Ectodermal cell (in vitro differentiated cells): ENCODE measurements at regions not wholly inside any gene's neighbourhood (a gene's known extent, or its start where the extent isn't known, plus 50 kb on each side); places are given as distances from the start of the nearest gene placed in this dataset.
"Not testable (repeated sequence)": the region's sequence is repeated elsewhere in the genome, so short reads cannot be mapped to it uniquely, and the experiment has no call there.

ENCODE experiments used
- H3K27ac ChIP-seq: 2 replicates; pipeline ENCODE4 v1.7.0; 2013; ENCODE audit warnings: mild to moderate bottlenecking, low read depth, low read length; ENCODE audit not compliant: insufficient read depth, poor library complexity, severe bottlenecking
- H3K27me3 ChIP-seq: 2 replicates; pipeline ENCODE4 v1.7.0; 2013; ENCODE audit warnings: mild to moderate bottlenecking, low read length; ENCODE audit not compliant: insufficient read depth, control insufficient read depth, poor library complexity, severe bottlenecking
- H3K36me3 ChIP-seq: one replicate; pipeline ENCODE4 v1.7.0; 2013; ENCODE audit warnings: low read length; ENCODE audit not compliant: control insufficient read depth, insufficient read depth
- H3K4me1 ChIP-seq: one replicate; pipeline ENCODE4 v1.7.0; 2013; ENCODE audit warnings: low read length; ENCODE audit not compliant: control insufficient read depth, insufficient read depth
- H3K4me3 ChIP-seq: 2 replicates; pipeline ENCODE4 v1.7.0; 2013; ENCODE audit warnings: low read depth, low read length, control low read depth; ENCODE audit not compliant: insufficient read depth
- H3K9me3 ChIP-seq: 2 replicates; pipeline ENCODE4 v1.7.0; 2013; ENCODE audit warnings: mild to moderate bottlenecking, low read length, moderate library complexity; ENCODE audit not compliant: control insufficient read depth
- WGBS, 2 experiments: methylation state at CpG; one replicate each; pipeline ENCODE4 v1.1.7; 2013; ENCODE audit warnings: missing lambda C conversion rate in 2 of 2; 5-methylcytosine and 5-hydroxymethylcytosine counted together

- H3K9me3 ChIP-seq, H3K27ac ChIP-seq, H3K4me3 ChIP-seq, H3K36me3 ChIP-seq, H3K27me3 ChIP-seq: not testable (repeated sequence)
- H3K4me1 ChIP-seq: peaks cover 16% of the 10 kb centered on the region
- 93 to 94% methylated on average over 28 of the region's 28 CpGs for WGBS, 2 experiments
These were observed 63.8 kb downstream of the PLXNA1 start for GRCh38 chr3:127046690-127047089.

GRCh38 chr3:127049393-127049792 lies 66.5 kb downstream of the PLXNA1 start:
- Histone ChIP-seq H3K27ac (no peak overlapping the region), H3K9me3 (no peaks in the 10 kb centered on the region), H3K4me1 (peaks cover 8% of the 10 kb centered on the region), H3K27me3 (no peaks in the 10 kb centered on the region), H3K36me3 (no peaks in the 10 kb centered on the region), H3K4me3 (no peak overlapping the region)
- WGBS, 2 experiments: 84 to 85% methylated on average over 5 of the region's 5 CpGs

- 81 to 85% methylated on average over 7 of the region's 7 CpGs for WGBS, 2 experiments
- H3K36me3 ChIP-seq: no peaks in the 10 kb centered on the region
- peaks cover under 1% of the 10 kb centered on the region for H3K4me1 ChIP-seq
- no peaks in the 10 kb centered on the region for H3K9me3 ChIP-seq
- no peak overlapping the region for H3K4me3 ChIP-seq
- H3K27me3 ChIP-seq: no peaks in the 10 kb centered on the region
- no peak overlapping the region for H3K27ac ChIP-seq
These were observed 67.8 kb downstream of the PLXNA1 start for GRCh38 chr3:127050733-127051132.

GRCh38 chr3:127052121-127052561 lies 69.2 kb downstream of the PLXNA1 start:
- WGBS, 2 experiments: 94 to 96% methylated on average over 15 of the region's 15 CpGs
- H3K27ac ChIP-seq: no peak overlapping the region
- H3K36me3 ChIP-seq: no peaks in the 10 kb centered on the region
- no peak overlapping the region for H3K4me3 ChIP-seq
- no peaks in the 10 kb centered on the region for H3K27me3 ChIP-seq
- H3K4me1 ChIP-seq: no peaks in the 10 kb centered on the region
- H3K9me3 ChIP-seq: no peaks in the 10 kb centered on the region

- Histone ChIP-seq H3K27ac (no peak overlapping the region), H3K9me3 (no peaks in the 10 kb centered on the region), H3K27me3 (no peaks in the 10 kb centered on the region), H3K36me3 (no peaks in the 10 kb centered on the region), H3K4me3 (no peak overlapping the region), H3K4me1 (no peaks in the 10 kb centered on the region)
- WGBS, 2 experiments: 94% methylated on average over 6 of the region's 6 CpGs
These were observed 70.1 kb downstream of the PLXNA1 start for GRCh38 chr3:127053026-127053425.

- Histone ChIP-seq H3K27me3 (no peaks in the 10 kb centered on the region), H3K4me3 (no peak overlapping the region), H3K27ac (no peak overlapping the region), H3K9me3 (no peaks in the 10 kb centered on the region), H3K36me3 (no peaks in the 10 kb centered on the region), H3K4me1 (no peaks in the 10 kb centered on the region)
- 94 to 96% methylated on average over 5 of the region's 5 CpGs for whole genome bisulfite sequencing, 2 experiments
These were observed 70.5 kb downstream of the PLXNA1 start for GRCh38 chr3:127053450-127053849.

- no peak overlapping the region for H3K4me3 ChIP-seq
- no peaks in the 10 kb centered on the region for H3K36me3 ChIP-seq
- H3K4me1 ChIP-seq: no peaks in the 10 kb centered on the region
- 83 to 89% methylated on average over 4 of the region's 4 CpGs for WGBS, 2 experiments
- no peak overlapping the region for H3K27ac ChIP-seq
- no peaks in the 10 kb centered on the region for H3K9me3 ChIP-seq
- H3K27me3 ChIP-seq: no peaks in the 10 kb centered on the region
These were observed 71.1 kb downstream of the PLXNA1 start for GRCh38 chr3:127053979-127054378.

- H3K4me1 ChIP-seq: no peaks in the 10 kb centered on the region
- no peak overlapping the region for H3K4me3 ChIP-seq
- H3K27me3 ChIP-seq: no peaks in the 10 kb centered on the region
- H3K9me3 ChIP-seq: no peaks in the 10 kb centered on the region
- no peak overlapping the region for H3K27ac ChIP-seq
- 89% methylated on average over 17 of the region's 17 CpGs for WGBS, 2 experiments
- no peaks in the 10 kb centered on the region for H3K36me3 ChIP-seq
These were observed 73.4 kb downstream of the PLXNA1 start for GRCh38 chr3:127056281-127056680.

- Histone ChIP-seq H3K27me3 (no peaks in the 10 kb centered on the region), H3K9me3 (no peaks in the 10 kb centered on the region), H3K27ac (no peak overlapping the region), H3K4me3 (no peak overlapping the region), H3K36me3 (no peaks in the 10 kb centered on the region), H3K4me1 (peaks cover 6% of the 10 kb centered on the region)
- 88 to 93% methylated on average over 2 of the region's 2 CpGs for WGBS, 2 experiments
These were observed 74.1 kb downstream of the PLXNA1 start for GRCh38 chr3:127056976-127057375.

GRCh38 chr3:127059072-127059471 lies 76.2 kb downstream of the PLXNA1 start:
- Histone ChIP-seq H3K27me3 (no peaks in the 10 kb centered on the region), H3K9me3 (no peaks in the 10 kb centered on the region), H3K4me3 (no peak overlapping the region), H3K4me1 (peaks cover 6% of the 10 kb centered on the region), H3K36me3 (no peaks in the 10 kb centered on the region), H3K27ac (no peak overlapping the region)
- 93% methylated on average over 4 of the region's 4 CpGs for WGBS, 2 experiments

- Histone ChIP-seq H3K4me1 (peaks cover 13% of the 10 kb centered on the region), H3K27me3 (no peaks in the 10 kb centered on the region), H3K27ac (no peak overlapping the region), H3K4me3 (no peak overlapping the region), H3K9me3 (no peaks in the 10 kb centered on the region), H3K36me3 (no peaks in the 10 kb centered on the region)
- 46 to 55% methylated on average over 6 of the region's 6 CpGs for WGBS, 2 experiments
These were observed 78.7 kb downstream of the PLXNA1 start for GRCh38 chr3:127061641-127062040.
